ENCODE measurements at regions not wholly inside any gene's neighbourhood (a gene's known extent, or its start where the extent isn't known, plus 50 kb on each side); places are given as distances from the start of the nearest gene placed in this dataset.
"Not testable (repeated sequence)": the region's sequence is repeated elsewhere in the genome, so short reads cannot be mapped to it uniquely, and the experiment has no call there.

DNA sequence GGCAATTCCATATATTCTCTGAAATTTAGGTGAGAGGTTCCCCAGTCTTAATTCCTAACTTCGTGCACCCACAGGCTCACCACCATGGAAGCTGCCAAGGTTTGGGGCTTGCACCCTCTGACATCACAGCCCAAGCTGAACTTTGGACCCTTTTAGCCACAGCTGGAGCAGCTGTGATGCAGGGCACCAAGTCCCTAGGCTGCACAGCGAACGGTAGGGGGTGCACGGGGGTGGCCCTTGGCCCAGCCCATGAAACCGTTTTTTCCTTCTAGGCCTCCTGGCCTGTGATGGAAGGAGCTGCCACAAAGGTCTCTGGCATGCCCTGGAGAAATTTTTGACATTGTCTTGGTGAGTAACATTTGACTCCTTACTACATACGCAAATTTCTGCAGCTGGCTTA, 251.9 kb upstream of the GRM3 start:
- Histone ChIP-seq H3K9me3 (ENCODE audit: control insufficient read depth in 1 of 2, low read length in 2 of 2) (peaks cover 3 to 7% of the 10 kb centered on the region in 2 donors), H3K36me3 (ENCODE audit: control insufficient read depth in 1 of 2, insufficient read depth in 2 of 2, low read length in 2 of 2) (no peaks in the 10 kb centered on the region), H3K9ac (ENCODE audit: low read depth in 1 of 2, low read length in 2 of 2) (no peak overlapping the region), H3K4me1 (ENCODE audit: control insufficient read depth in 1 of 2, insufficient read depth in 2 of 2, low read length in 2 of 2) (no peaks in the 10 kb centered on the region), H3K4me3 (ENCODE audit: low read depth in 1 of 2, low read length in 2 of 2) (no peak overlapping the region), H3K27me3 (ENCODE audit: control insufficient read depth in 1 of 2, insufficient read depth in 2 of 2, low read length in 2 of 2) (no peaks in the 10 kb centered on the region), H3K27ac (ENCODE audit: low read depth, low read length) (no peak overlapping the region)

DNA sequence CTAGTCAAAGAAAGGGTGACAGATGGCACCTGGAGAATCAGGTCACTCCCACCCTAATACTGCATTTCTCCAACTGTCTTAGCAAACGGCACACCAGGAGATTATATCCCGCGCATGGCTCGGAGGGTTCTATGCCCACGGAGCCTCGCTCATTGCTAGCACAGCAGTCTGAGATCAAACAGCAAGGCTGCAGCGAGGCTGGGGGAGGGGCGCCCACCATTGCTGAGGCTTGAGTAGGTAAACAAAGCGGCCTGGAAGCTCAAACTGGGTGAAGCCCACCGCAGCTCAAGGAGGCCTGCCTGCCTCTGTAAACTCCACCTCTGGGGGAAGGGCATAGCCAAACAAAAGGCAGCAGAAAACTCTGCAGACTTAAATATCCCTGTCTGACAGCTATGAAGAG, 268.1 kb upstream of the GRM3 start:
- H3K27ac ChIP-seq (ENCODE audit: low read depth, low read length); H3K4me1 ChIP-seq (ENCODE audit: control insufficient read depth in 1 of 2, insufficient read depth in 2 of 2, low read length in 2 of 2); H3K9me3 ChIP-seq (ENCODE audit: control insufficient read depth in 1 of 2, low read length in 2 of 2); H3K27me3 ChIP-seq (ENCODE audit: control insufficient read depth in 1 of 2, insufficient read depth in 2 of 2, low read length in 2 of 2); H3K36me3 ChIP-seq (ENCODE audit: control insufficient read depth in 1 of 2, insufficient read depth in 2 of 2, low read length in 2 of 2); H3K9ac ChIP-seq (ENCODE audit: low read depth in 1 of 2, low read length in 2 of 2); H3K4me3 ChIP-seq (ENCODE audit: low read depth in 1 of 2, low read length in 2 of 2): not testable (repeated sequence)

DNA sequence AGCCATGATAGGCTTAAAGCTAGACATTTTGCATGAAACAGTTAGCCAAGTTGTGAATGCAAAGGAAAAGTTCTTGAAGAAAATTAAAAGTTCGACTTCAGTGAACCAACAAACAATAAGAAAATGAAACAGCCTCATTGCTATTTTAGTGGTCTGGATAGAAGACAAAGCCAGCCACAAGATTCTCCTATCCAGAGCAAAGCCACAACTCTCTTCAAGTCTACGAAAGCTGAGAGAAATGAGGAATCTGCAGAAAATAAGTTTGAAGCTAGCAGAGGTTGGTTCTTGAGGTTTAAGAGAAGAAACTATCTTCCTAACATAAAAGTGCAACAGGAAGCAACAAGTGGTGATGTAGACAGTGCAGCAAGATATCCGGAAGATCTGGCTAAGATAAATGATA, 271.4 kb upstream of the GRM3 start:
- H3K4me1 ChIP-seq (ENCODE audit: control insufficient read depth in 1 of 2, insufficient read depth in 2 of 2, low read length in 2 of 2) = no peaks in the 10 kb centered on the region
- no peak overlapping the region for H3K27ac ChIP-seq (ENCODE audit: low read depth, low read length)
- H3K36me3 ChIP-seq (ENCODE audit: control insufficient read depth in 1 of 2, insufficient read depth in 2 of 2, low read length in 2 of 2) = no peaks in the 10 kb centered on the region
- no peak overlapping the region for H3K4me3 ChIP-seq (ENCODE audit: low read depth in 1 of 2, low read length in 2 of 2)
- H3K9ac ChIP-seq (ENCODE audit: low read depth in 1 of 2, low read length in 2 of 2) = no peak overlapping the region
- H3K27me3 ChIP-seq (ENCODE audit: control insufficient read depth in 1 of 2, insufficient read depth in 2 of 2, low read length in 2 of 2) = no peaks in the 10 kb centered on the region
- peaks cover 0 to 2% of the 10 kb centered on the region in 2 donors for H3K9me3 ChIP-seq (ENCODE audit: control insufficient read depth in 1 of 2, low read length in 2 of 2)

DNA sequence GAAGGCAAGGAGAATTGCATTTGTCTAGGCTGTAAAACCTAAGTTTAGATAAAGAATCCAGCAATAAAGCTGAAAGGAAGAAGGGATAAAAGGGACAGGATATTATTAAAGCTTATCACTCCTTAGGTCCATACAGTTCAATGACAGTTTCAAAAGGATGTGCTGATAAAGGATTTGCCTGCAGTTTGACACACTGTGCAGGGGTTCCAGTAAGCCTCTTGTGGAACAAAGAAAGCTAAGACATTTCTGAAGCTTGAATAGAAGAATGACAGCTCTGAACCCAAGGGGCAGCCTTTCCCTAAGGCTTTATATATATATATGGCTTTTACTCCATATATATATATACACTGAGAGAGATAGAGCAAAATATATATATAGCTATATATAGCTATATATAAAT, 276.8 kb upstream of the GRM3 start:
- Histone ChIP-seq H3K9me3 (ENCODE audit: control insufficient read depth in 1 of 2, low read length in 2 of 2) (no peaks in the 10 kb centered on the region), H3K9ac (ENCODE audit: low read depth in 1 of 2, low read length in 2 of 2) (no peak overlapping the region), H3K36me3 (ENCODE audit: control insufficient read depth in 1 of 2, insufficient read depth in 2 of 2, low read length in 2 of 2) (no peaks in the 10 kb centered on the region), H3K4me3 (ENCODE audit: low read depth in 1 of 2, low read length in 2 of 2) (no peak overlapping the region), H3K27me3 (ENCODE audit: control insufficient read depth in 1 of 2, insufficient read depth in 2 of 2, low read length in 2 of 2) (no peaks in the 10 kb centered on the region), H3K27ac (ENCODE audit: low read depth, low read length) (no peak overlapping the region), H3K4me1 (ENCODE audit: control insufficient read depth in 1 of 2, insufficient read depth in 2 of 2, low read length in 2 of 2) (no peaks in the 10 kb centered on the region)

DNA sequence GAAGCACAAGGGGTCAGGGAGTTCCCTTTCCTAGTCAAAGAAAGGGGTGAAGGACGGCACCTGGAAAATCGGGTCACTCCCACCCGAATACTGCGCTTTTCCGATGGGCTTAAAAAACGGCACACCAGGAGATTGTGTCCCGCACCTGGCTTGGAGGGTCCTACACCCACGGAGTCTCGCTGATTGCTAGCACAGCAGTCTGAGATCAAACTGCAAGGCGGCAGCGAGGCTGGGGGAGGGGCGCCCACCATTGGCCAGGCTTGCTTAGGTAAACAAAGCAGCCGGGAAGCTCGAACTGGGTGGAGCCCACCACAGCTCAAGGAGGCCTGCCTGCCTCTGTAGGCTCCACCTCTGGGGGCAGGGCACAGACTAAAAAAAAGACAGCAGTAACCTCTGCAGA, 303.3 kb upstream of the GRM3 start:
- H3K27me3 ChIP-seq (ENCODE audit: control insufficient read depth in 1 of 2, insufficient read depth in 2 of 2, low read length in 2 of 2); H3K4me3 ChIP-seq (ENCODE audit: low read depth in 1 of 2, low read length in 2 of 2); H3K4me1 ChIP-seq (ENCODE audit: control insufficient read depth in 1 of 2, insufficient read depth in 2 of 2, low read length in 2 of 2); H3K36me3 ChIP-seq (ENCODE audit: control insufficient read depth in 1 of 2, insufficient read depth in 2 of 2, low read length in 2 of 2); H3K27ac ChIP-seq (ENCODE audit: low read depth, low read length); H3K9me3 ChIP-seq (ENCODE audit: control insufficient read depth in 1 of 2, low read length in 2 of 2); H3K9ac ChIP-seq (ENCODE audit: low read depth in 1 of 2, low read length in 2 of 2): not testable (repeated sequence)

DNA sequence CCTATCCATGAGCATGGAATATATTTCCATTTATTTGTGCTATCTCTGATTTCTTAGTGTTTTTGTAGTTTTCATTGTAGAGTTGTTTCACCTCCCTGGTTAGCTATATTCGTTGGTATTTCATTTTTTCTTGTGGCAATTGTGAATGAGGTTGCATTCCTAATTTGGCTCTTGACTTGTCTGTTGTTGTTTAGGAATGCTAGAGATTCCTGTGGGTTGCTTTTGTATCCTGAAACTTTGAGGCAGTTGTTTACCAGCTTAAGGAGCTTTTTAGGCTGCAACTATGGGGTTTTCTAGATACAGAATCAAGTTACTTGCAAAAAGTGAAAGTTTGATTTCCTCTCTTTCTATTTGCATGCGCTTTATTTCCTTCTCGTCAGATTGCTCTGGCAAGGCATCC, 304.7 kb upstream of the GRM3 start:
- Histone ChIP-seq H3K9ac (ENCODE audit: low read depth in 1 of 2, low read length in 2 of 2) (no peak overlapping the region), H3K9me3 (ENCODE audit: control insufficient read depth in 1 of 2, low read length in 2 of 2) (peaks cover 3% of the 10 kb centered on the region in 2 donors), H3K27ac (ENCODE audit: low read depth, low read length) (no peak overlapping the region), H3K36me3 (ENCODE audit: control insufficient read depth in 1 of 2, insufficient read depth in 2 of 2, low read length in 2 of 2) (no peaks in the 10 kb centered on the region), H3K4me1 (ENCODE audit: control insufficient read depth in 1 of 2, insufficient read depth in 2 of 2, low read length in 2 of 2) (no peaks in the 10 kb centered on the region), H3K27me3 (ENCODE audit: control insufficient read depth in 1 of 2, insufficient read depth in 2 of 2, low read length in 2 of 2) (no peaks in the 10 kb centered on the region), H3K4me3 (ENCODE audit: low read depth in 1 of 2, low read length in 2 of 2) (no peak overlapping the region)

DNA sequence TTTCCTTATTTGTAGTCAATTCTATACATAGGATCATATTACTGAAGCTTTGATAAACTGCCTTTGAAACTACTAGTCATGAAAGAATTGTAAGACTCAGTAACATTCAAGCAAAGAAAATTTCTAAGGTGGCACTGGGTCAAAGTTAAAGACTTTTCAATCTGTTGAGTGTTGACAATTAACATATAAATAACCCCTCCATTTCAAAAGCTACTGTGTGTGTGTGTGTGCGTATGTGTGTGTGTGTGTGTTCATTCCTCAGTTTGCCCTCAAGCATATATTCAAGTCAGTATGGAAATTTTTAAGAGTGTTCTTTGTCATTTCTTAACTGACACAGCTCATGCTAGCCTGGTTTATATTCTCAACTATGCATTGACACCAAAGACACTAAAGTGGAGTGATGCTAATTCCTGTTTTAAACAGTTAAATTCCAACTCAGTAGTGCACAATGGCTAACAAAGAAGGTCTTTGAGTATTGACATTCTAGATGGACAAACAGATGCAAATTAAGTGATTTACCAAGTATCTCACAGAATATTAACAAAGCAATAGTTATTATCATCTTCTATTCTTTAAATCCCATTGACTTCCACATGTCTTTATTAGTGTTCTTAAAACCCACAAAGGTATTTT, 314.8 kb upstream of the GRM3 start:
- no peaks in the 10 kb centered on the region for H3K36me3 ChIP-seq (ENCODE audit: control insufficient read depth in 1 of 2, insufficient read depth in 2 of 2, low read length in 2 of 2)
- H3K27me3 ChIP-seq (ENCODE audit: control insufficient read depth in 1 of 2, insufficient read depth in 2 of 2, low read length in 2 of 2) = no peaks in the 10 kb centered on the region
- H3K9ac ChIP-seq (ENCODE audit: low read depth in 1 of 2, low read length in 2 of 2) = no peak overlapping the region
- H3K27ac ChIP-seq (ENCODE audit: low read depth, low read length) = no peak overlapping the region
- H3K9me3 ChIP-seq (ENCODE audit: control insufficient read depth in 1 of 2, low read length in 2 of 2) = peaks cover 0 to 3% of the 10 kb centered on the region in 2 donors
- no peaks in the 10 kb centered on the region for H3K4me1 ChIP-seq (ENCODE audit: control insufficient read depth in 1 of 2, insufficient read depth in 2 of 2, low read length in 2 of 2)
- no peak overlapping the region for H3K4me3 ChIP-seq (ENCODE audit: low read depth in 1 of 2, low read length in 2 of 2)

DNA sequence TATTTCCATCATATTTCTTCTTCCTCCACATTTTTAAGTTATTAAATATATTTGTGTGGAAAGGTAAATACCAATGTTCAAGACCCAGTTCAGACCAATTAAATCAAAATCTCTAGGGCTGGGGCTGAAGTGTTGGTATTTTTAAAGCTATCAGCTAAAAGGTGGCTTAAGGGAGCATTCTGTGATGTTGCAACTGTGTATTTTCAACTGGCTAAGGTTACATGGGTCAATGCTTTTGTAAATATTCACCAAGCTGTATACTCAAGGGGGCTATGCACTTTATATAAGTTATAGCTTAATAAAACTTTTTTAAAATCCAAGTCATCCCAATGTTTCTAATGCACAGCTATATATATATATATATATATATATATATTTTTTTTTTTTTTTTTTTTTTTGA, 316.9 kb upstream of the GRM3 start:
- Histone ChIP-seq H3K4me1 (ENCODE audit: control insufficient read depth in 1 of 2, insufficient read depth in 2 of 2, low read length in 2 of 2) (no peaks in the 10 kb centered on the region), H3K27ac (ENCODE audit: low read depth, low read length) (no peak overlapping the region), H3K27me3 (ENCODE audit: control insufficient read depth in 1 of 2, insufficient read depth in 2 of 2, low read length in 2 of 2) (no peaks in the 10 kb centered on the region), H3K9ac (ENCODE audit: low read depth in 1 of 2, low read length in 2 of 2) (no peak overlapping the region), H3K9me3 (ENCODE audit: control insufficient read depth in 1 of 2, low read length in 2 of 2) (no peaks in the 10 kb centered on the region), H3K4me3 (ENCODE audit: low read depth in 1 of 2, low read length in 2 of 2) (no peak overlapping the region), H3K36me3 (ENCODE audit: control insufficient read depth in 1 of 2, insufficient read depth in 2 of 2, low read length in 2 of 2) (no peaks in the 10 kb centered on the region)

DNA sequence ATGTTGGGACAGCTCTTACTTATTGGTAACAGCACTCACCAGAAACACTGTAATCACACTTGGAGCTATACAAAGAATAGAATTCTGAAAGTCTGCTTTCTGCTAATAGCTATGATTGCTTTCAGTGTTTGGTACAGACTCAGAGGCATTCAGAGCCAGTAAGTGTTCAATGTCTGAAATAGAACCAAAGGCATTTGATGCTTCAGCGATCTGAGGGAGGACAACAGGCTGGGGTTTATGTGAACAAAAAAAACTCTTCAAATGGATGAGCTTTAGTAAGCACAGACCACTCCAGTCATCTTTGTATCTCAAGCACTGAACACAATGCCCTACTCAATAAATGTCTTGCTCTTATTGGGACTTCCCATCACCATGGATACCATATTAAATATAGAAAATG, 322.8 kb upstream of the GRM3 start:
- Histone ChIP-seq H3K27ac (ENCODE audit: low read depth, low read length) (no peak overlapping the region), H3K9me3 (ENCODE audit: control insufficient read depth in 1 of 2, low read length in 2 of 2) (no peaks in the 10 kb centered on the region), H3K9ac (ENCODE audit: low read depth in 1 of 2, low read length in 2 of 2) (no peak overlapping the region), H3K27me3 (ENCODE audit: control insufficient read depth in 1 of 2, insufficient read depth in 2 of 2, low read length in 2 of 2) (no peaks in the 10 kb centered on the region), H3K36me3 (ENCODE audit: control insufficient read depth in 1 of 2, insufficient read depth in 2 of 2, low read length in 2 of 2) (no peaks in the 10 kb centered on the region), H3K4me1 (ENCODE audit: control insufficient read depth in 1 of 2, insufficient read depth in 2 of 2, low read length in 2 of 2) (no peaks in the 10 kb centered on the region), H3K4me3 (ENCODE audit: low read depth in 1 of 2, low read length in 2 of 2) (no peak overlapping the region)

DNA sequence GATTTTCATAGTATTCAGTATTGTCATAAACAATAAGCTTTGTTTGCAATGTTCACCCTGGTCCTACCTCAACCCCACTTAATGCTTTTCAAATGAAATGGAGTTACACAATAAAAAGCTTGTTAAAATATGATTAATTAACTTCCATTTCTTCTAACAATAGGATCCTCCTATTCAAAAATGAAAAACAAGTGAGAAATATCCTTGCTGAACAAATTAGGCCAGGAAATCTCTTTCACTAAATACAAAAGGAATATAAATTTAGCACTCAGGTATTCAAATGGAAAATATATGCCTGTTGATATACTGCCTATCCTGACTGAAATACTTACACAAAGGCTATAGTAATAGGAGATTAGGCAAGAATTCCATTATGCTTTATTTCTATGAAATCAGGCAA, 323.4 kb upstream of the GRM3 start:
- no peak overlapping the region for H3K27ac ChIP-seq (ENCODE audit: low read depth, low read length)

DNA sequence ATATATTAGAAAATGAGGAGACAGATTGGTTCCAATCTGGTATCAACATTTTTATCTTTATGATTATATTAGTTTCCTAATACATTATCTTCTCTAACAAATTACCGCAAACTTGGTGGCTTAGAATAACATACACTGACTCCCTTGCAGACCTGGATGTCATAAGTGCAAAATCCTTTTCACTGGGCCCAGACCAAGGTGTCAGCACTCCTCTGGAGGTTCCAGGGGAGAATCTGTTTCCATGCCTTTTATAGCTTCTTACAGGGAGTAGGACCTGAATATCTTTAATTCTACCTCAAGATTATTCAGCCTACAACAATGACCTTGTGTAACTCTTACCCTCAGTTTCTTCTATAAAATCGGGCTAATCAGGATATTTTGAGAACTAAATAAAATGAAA, 329.9 kb upstream of the GRM3 start:
- no peak overlapping the region for H3K4me3 ChIP-seq (ENCODE audit: low read depth in 1 of 2, low read length in 2 of 2)
- H3K27me3 ChIP-seq (ENCODE audit: control insufficient read depth in 1 of 2, insufficient read depth in 2 of 2, low read length in 2 of 2) = no peaks in the 10 kb centered on the region
- H3K27ac ChIP-seq (ENCODE audit: low read depth, low read length) = no peak overlapping the region
- H3K9me3 ChIP-seq (ENCODE audit: control insufficient read depth in 1 of 2, low read length in 2 of 2) = no peaks in the 10 kb centered on the region
- H3K36me3 ChIP-seq (ENCODE audit: control insufficient read depth in 1 of 2, insufficient read depth in 2 of 2, low read length in 2 of 2) = no peaks in the 10 kb centered on the region
- no peak overlapping the region for H3K9ac ChIP-seq (ENCODE audit: low read depth in 1 of 2, low read length in 2 of 2)
- H3K4me1 ChIP-seq (ENCODE audit: control insufficient read depth in 1 of 2, insufficient read depth in 2 of 2, low read length in 2 of 2) = no peaks in the 10 kb centered on the region

More for the DNA sequence above, 323.4 kb upstream of the GRM3 start:
- H3K4me3 ChIP-seq (ENCODE audit: low read depth in 1 of 2, low read length in 2 of 2) = no peak overlapping the region
- no peaks in the 10 kb centered on the region for H3K27me3 ChIP-seq (ENCODE audit: control insufficient read depth in 1 of 2, insufficient read depth in 2 of 2, low read length in 2 of 2)
- no peaks in the 10 kb centered on the region for H3K9me3 ChIP-seq (ENCODE audit: control insufficient read depth in 1 of 2, low read length in 2 of 2)
- no peaks in the 10 kb centered on the region for H3K36me3 ChIP-seq (ENCODE audit: control insufficient read depth in 1 of 2, insufficient read depth in 2 of 2, low read length in 2 of 2)
- H3K9ac ChIP-seq (ENCODE audit: low read depth in 1 of 2, low read length in 2 of 2) = no peak overlapping the region
- H3K4me1 ChIP-seq (ENCODE audit: control insufficient read depth in 1 of 2, insufficient read depth in 2 of 2, low read length in 2 of 2) = no peaks in the 10 kb centered on the region

All from duodenal mucosa (tissue), 2 donors.